Colon (tissue), 2 donors: ENCODE measurements at regions not wholly inside any gene's neighbourhood (a gene's known extent, or its start where the extent isn't known, plus 50 kb on each side); places are given as distances from the start of the nearest gene placed in this dataset.

Experiments used
- FAIRE-seq: peaks from 2 replicates; lab custom pipeline; 2012; peaks lifted over from hg19 to GRCh38; lab: Jason Lieb, UNC
- donor health status: control.
- donor health status: control.

GRCh38 chr2:48259811-48260210 is 54.7 kb upstream of the FOXN2 start:
- FAIRE-seq: no peak

GRCh38 chr2:48264627-48265026 is 49.9 kb upstream of the FOXN2 start:
- FAIRE-seq: no peak
